Tibial artery (tissue), 4 donors: ENCODE measurements at regions not wholly inside any gene's neighbourhood (a gene's known extent, or its start where the extent isn't known, plus 50 kb on each side); places are given as distances from the start of the nearest gene placed in this dataset.

Source experiments
- DNase-seq, 2 donors: peaks; one replicate each; pipeline ENCODE4 v3.0.0-alpha.2; 2019
- H3K27ac ChIP-seq, 2 donors: fragments of 200-600 bp; sonication (generic) in 1 of 2; 1 replicate in 1 of 2; 2 replicates in 1 of 2; pipeline ENCODE4 v1.5.1; 2018 to 2019; ENCODE audit warnings: mild to moderate bottlenecking in 1 of 2
- H3K27me3 ChIP-seq, 2 donors: fragments of 200-600 bp; sonication (generic) in 1 of 2; one replicate each; pipeline versions ENCODE4 v1.5.1 to v1.6.0; 2016 to 2019
- H3K36me3 ChIP-seq, 3 donors: fragments of 200-600 bp; sonication (generic) in 2 of 3; one replicate each; pipeline ENCODE4 v1.5.1; 2016 to 2019; ENCODE audit warnings: mild to moderate bottlenecking in 2 of 3
- H3K4me1 ChIP-seq, 4 donors: fragments of 200-600 bp; sonication (generic) in 2 of 4; 1 replicate in 3 of 4; 2 replicates in 1 of 4; pipeline ENCODE4 v1.5.1; 2016 to 2019
- H3K4me3 ChIP-seq, 2 donors: fragments of 200-600 bp; sonication (generic) in 1 of 2; 1 replicate in 1 of 2; 2 replicates in 1 of 2; pipeline ENCODE4 v1.5.1; 2018 to 2019; ENCODE audit warnings: mild to moderate bottlenecking in 2 of 2
- H3K9me3 ChIP-seq, 3 donors: fragments of 200-600 bp; sonication (generic) in 1 of 3; one replicate each; pipeline ENCODE4 v1.5.1; 2016 to 2019
- intact Hi-C: fragments of 100-400 bp; cut with DNase I; formaldehyde crosslinking; loops from one replicate; pipeline ENCODE4 v1.15.0; 2023; ENCODE audit warnings: low total_unique reads
- TF ChIP-seq, protein P1 (sequence below), 2 experiments: fragments of 200-600 bp in 1 of 2; fragments of 450-650 bp in 1 of 2; IDR thresholded peaks; one replicate each; pipeline ENCODE4 v1.5.1; 2017 to 2019; ENCODE audit warnings: antibody characterized with exemption in 2 of 2, mild to moderate bottlenecking in 1 of 2, moderate library complexity in 1 of 2

DNA sequence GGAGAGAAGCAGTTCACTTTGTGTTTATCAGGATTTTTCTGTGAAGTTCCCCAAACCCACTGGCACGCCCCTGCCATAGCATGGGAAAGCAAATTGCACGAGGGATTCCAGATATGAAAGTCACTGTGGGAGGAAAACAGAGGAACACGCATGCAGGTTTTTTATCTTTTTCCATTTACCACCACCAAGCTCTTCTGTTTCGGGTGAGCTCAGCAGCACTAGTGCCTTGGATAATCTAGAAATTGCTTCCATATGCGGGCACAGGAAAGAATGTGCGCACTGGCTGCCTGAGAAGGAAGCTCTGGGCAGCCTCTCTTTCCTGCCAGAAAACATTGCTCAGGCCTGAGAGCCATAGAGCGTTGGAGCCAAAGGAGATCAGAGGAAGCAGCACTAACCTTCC is 65.9 kb upstream of the WIPF1 start:
- DNase-seq: peak; percentile 47 to 79
- H3K4me1 ChIP-seq: peaks cover 0 to 81% (median 48%) of the 10 kb centered on the region in 4 donors
- no peaks in the 10 kb centered on the region for H3K27me3 ChIP-seq
- TF ChIP-seq, protein P1, sequence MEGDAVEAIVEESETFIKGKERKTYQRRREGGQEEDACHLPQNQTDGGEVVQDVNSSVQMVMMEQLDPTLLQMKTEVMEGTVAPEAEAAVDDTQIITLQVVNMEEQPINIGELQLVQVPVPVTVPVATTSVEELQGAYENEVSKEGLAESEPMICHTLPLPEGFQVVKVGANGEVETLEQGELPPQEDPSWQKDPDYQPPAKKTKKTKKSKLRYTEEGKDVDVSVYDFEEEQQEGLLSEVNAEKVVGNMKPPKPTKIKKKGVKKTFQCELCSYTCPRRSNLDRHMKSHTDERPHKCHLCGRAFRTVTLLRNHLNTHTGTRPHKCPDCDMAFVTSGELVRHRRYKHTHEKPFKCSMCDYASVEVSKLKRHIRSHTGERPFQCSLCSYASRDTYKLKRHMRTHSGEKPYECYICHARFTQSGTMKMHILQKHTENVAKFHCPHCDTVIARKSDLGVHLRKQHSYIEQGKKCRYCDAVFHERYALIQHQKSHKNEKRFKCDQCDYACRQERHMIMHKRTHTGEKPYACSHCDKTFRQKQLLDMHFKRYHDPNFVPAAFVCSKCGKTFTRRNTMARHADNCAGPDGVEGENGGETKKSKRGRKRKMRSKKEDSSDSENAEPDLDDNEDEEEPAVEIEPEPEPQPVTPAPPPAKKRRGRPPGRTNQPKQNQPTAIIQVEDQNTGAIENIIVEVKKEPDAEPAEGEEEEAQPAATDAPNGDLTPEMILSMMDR (IDR thresholded peaks at IDR 0.05): no peak
- H3K4me3 ChIP-seq: no peak overlapping the region
- no peaks in the 10 kb centered on the region for H3K9me3 ChIP-seq
- H3K36me3 ChIP-seq: no peaks in the 10 kb centered on the region
- intact Hi-C loops: no loop called here
- peak overlapping the region; percentile 85 to 87 for H3K27ac ChIP-seq

DNA sequence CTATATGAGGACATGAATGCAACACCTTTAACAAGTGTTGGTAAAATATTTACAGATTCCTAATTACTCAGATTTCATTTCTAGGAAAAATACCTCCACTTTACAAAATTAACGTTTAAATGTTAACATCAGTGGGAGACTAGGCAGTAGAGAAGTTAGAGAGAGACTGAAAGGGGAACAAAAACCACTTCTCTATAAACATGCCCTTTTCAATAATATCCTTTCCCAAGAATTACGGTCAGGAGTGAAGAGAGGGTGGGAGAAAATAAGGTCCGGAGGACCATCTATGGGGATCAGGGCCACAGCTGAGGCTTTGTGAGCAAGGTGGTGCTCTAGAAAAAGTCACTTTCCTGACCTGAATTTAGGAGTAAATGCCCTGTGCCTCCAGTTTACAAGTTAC is 65.3 kb upstream of the WIPF1 start:
- H3K27ac ChIP-seq: peak overlapping the region; percentile 85 to 87
- intact Hi-C loops: no loop called here

DNA sequence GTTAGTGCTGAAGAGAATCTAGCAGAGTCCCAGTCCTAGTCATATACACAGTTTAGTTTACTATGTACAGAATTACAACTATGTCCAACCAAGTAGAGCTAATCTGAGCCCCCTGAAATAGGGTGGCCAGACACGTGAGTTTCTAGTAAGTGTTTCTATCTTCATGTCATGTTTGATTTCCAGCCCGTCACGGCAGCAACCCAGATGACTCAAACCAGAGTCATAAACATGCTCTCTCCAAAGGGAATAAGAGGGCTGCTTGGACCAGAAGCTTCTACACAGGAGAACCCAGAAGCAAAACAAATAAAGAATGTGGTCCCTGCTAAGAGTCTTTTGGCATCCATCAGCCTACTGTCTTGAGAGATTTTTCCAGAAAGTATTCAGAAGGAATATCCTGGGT is 64.9 kb upstream of the WIPF1 start:
- H3K27ac ChIP-seq: peak overlapping the region; percentile 85 to 87
- no peaks in the 10 kb centered on the region for H3K27me3 ChIP-seq
- TF ChIP-seq, protein P1 (IDR thresholded peaks at IDR 0.05): no peak
- H3K4me3 ChIP-seq: no peak overlapping the region
- intact Hi-C loops: no loop called here
- no peaks in the 10 kb centered on the region for H3K36me3 ChIP-seq
- peak; percentile 75 to 84 for DNase-seq
- no peaks in the 10 kb centered on the region for H3K9me3 ChIP-seq
- H3K4me1 ChIP-seq: peaks cover 0 to 72% (median 48%) of the 10 kb centered on the region in 4 donors

More for the DNA sequence above, 65.3 kb upstream of the WIPF1 start:
- peaks cover 0 to 74% (median 48%) of the 10 kb centered on the region in 4 donors for H3K4me1 ChIP-seq
- H3K4me3 ChIP-seq: no peak overlapping the region
- TF ChIP-seq, protein P1 (IDR thresholded peaks at IDR 0.05): no peak
- DNase-seq: no peak
- no peaks in the 10 kb centered on the region for H3K36me3 ChIP-seq
- H3K9me3 ChIP-seq: no peaks in the 10 kb centered on the region
- H3K27me3 ChIP-seq: no peaks in the 10 kb centered on the region

DNA sequence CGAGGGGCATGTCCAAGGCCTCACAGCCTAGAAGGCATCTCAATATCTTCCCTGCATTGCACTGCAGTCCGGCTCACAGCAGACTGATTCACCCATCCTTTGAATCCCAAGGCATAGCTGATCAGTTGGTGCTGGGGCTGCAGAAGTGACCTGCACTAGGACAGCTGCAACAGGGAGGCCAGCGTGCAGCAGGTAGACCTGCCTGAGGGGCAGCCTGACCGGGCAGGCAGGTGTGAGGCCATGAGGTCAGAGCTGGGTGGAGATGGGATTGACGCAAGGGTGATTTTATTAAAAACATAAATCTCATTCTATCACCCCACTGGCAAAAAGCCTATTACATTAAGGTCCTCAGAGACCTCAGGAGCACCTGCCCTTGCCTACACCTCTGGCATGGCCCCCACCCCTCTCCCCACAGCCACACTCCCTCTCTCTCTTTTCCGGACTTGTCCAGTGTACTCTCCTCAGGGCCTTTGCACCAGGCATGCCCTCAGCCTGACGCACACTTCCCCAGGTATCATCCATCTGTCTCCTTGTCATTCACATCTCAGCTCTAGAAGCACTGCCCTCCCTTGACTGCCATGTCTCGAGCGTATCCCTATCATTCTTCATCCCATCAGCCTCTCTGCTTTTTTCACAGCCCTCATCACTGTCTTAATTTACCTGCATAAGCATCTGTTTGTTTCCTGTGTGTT is 63.5 kb upstream of the WIPF1 start:
- H3K4me3 ChIP-seq: no peak overlapping the region
- intact Hi-C loops: no loop called here
- TF ChIP-seq, protein P1 (IDR thresholded peaks at IDR 0.05): no peak
- no peak for DNase-seq
- H3K27ac ChIP-seq: peak overlapping the region; percentile 85 to 87
- no peaks in the 10 kb centered on the region for H3K27me3 ChIP-seq
- no peaks in the 10 kb centered on the region for H3K36me3 ChIP-seq
- H3K9me3 ChIP-seq: peaks cover 0 to 1% (median 0%) of the 10 kb centered on the region in 3 donors
- H3K4me1 ChIP-seq: peaks cover 0 to 70% (median 46%) of the 10 kb centered on the region in 4 donors

DNA sequence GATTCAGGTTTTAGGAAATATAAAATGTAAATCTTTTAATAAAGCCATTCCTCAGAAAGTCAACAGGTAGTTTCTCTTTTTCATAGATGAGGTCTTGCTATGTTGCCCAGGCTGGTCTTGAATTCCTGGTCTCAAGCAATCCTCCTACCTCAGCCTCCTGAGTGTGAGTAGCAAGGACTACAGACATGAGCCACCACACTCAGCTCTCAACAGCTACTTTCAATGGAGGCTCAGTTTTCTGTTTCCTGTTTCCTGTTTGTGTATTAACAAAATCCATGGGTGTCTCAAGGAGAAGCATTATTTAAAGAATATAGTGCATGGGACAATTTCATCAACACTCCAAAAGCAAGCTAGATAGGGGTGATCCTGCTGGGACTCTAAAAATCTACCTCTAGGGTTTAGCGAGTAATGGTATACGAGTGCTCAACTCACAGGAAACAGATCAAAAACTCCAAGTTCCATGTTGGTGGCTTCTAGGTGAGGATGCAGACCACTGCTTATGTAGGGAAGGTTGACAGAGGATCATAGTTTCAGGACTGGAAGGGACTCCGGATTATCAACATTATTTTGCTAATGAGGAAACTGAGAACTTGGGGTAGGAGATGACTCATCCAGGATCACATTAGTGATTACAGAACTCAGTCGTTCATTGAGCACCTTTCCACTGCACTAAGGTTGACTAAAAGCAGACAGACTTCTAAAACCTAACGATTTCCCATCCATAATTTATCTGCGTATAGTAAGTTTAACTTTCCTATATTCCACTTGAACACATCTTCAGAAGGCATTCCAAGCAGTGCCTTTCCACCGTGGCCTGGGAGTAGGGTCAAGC is 61.7 kb upstream of the WIPF1 start:
- H3K4me1 ChIP-seq: peaks cover 0 to 64% (median 45%) of the 10 kb centered on the region in 4 donors
- peaks cover 0 to 5% (median 0%) of the 10 kb centered on the region in 3 donors for H3K9me3 ChIP-seq
- no peak overlapping the region for H3K4me3 ChIP-seq
- no peaks in the 10 kb centered on the region for H3K27me3 ChIP-seq
- no peak overlapping the region for H3K27ac ChIP-seq
- no peaks in the 10 kb centered on the region for H3K36me3 ChIP-seq
- intact Hi-C loops: no loop called here
- no peak for DNase-seq
- TF ChIP-seq, protein P1 (IDR thresholded peaks at IDR 0.05): no peak
